ENCODE measurements at regions not wholly inside any gene's neighbourhood (a gene's known extent, or its start where the extent isn't known, plus 50 kb on each side); places are given as distances from the start of the nearest gene placed in this dataset.
"Not testable (repeated sequence)": the region's sequence is repeated elsewhere in the genome, so short reads cannot be mapped to it uniquely, and the experiment has no call there.

DNA sequence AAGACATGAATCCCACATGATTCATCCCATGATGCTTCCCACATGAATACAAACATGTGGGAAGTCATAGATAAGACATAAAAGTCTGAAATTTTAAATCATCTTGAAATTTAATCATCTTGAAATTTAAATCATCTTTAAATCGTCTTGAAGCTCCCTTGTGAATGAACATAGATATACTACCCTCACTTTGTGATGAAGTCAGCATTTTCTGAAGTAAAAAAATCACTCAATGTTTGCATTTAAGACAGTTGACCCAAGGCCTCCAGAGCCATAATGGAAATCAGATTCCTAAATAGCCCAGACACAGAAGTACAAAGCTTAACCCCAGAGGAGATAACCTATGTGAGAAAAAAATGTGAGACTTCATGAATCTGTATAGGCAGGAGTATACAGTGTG lies 279.4 kb downstream of the ZBBX start:
- no peak for DNase-seq

GRCh38 chr3:167100200-167100599 lies 279.9 kb downstream of the ZBBX start:
- DNase-seq, result no peak

- no peak for DNase-seq
These were observed 284.1 kb downstream of the ZBBX start for GRCh38 chr3:167095976-167096375.

DNA sequence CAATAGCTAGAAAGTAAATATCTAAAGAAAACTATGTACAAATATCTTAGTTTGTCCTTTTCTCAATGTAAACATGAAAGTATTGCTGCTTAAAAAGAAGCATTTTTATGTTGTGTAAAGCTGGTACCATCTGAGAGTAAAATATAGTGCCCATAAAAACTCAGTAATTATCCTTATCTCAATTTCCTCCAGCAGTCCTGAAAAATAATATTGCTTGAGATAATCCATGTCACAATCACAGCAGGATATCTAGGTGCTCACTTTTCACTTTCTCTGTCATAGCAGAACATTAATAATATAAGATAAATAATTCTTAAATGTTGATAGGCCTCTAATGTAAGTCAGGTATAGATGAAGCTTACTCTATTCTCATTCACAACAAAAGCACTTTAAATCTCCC lies 285.5 kb downstream of the ZBBX start:
- no peak for DNase-seq

- no peak for DNase-seq
These were observed 288.9 kb downstream of the ZBBX start for GRCh38 chr3:167091226-167091625.

- no peak for DNase-seq
These were observed 295.6 kb downstream of the ZBBX start for GRCh38 chr3:167084545-167084944.

- no peak for DNase-seq
These were observed 302.0 kb downstream of the ZBBX start for GRCh38 chr3:167078070-167078622.

- no peak for DNase-seq
These were observed 312.3 kb downstream of the ZBBX start for GRCh38 chr3:167067787-167068161.

- no peak for DNase-seq
These were observed 312.9 kb downstream of the ZBBX start for GRCh38 chr3:167066977-167067786.

GRCh38 chr3:167057581-167057980 lies 322.5 kb downstream of the ZBBX start:
- no peak for DNase-seq

DNA sequence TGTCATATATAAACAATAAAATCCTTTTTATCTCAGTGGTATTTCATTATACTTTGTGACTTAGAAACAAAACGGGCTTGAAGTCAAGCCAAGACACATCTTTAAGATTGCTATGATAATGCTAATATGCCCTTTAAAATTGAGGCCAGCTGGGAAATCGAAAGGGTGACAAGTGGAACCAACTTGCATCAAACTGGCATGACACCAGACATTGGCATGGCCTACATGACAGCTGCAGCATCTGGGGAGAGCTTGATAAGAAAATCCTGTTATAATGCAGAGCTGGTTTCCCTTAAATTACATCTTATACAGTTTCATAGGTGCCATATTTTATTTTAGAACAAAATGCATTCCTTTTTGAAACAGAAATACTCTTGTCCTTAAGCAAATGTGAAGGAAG lies 325.2 kb downstream of the ZBBX start:
- no peak for DNase-seq

GRCh38 chr3:167051421-167051820 lies 328.7 kb downstream of the ZBBX start:
- DNase-seq, result no peak

- no peak for DNase-seq
These were observed 346.2 kb downstream of the ZBBX start for GRCh38 chr3:167033866-167034265.

DNA sequence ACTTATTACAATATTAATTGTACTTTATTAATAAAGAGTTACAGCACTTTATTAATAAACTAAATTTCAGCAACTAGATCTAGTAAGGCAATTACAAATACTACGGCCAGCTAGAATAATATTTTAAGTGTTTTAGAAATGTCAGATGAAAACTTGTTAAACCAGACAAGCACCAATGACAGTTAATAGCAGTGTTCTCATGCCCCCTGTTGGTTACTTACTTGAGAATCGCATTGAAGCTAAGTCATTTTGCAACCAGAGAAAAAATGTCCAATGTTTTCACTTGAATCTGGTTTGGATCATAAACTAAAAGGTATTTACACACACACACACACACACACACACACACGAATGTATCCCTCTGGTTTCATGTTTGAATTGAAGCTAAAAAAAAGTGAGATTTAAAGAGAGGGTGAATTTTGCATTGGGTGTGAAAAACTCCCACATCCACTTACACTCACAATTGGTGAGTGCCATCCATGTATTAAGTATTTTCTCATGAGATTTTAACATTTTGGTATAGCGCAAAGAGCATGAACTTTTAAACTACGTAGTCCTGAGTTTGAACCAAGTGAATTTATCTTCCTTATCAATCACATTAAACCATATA lies 347.7 kb downstream of the ZBBX start:
- DNase-seq, result peak; percentile 27

GRCh38 chr3:167031364-167032049 lies 348.6 kb downstream of the ZBBX start:
- no peak for DNase-seq

GRCh38 chr3:167030082-167030725 lies 349.9 kb downstream of the ZBBX start:
- no peak for DNase-seq

DNA sequence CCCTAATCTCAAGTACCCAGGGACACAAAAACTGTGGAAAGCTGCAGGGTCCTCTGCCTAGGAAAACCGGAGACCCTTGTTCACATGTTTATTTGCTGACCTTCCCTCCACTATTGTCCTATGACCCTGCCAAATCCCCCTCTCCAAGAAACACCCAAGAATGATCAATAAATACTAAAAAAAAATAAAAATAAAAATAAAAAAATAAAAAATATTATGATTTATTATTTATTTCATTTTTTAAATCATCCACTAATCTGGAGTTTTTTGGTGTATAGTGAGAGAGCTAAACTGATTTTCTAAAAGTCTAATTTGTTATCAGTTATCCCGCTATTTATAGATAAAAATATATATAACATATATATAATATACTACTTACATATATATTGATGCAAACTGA lies 360.6 kb downstream of the ZBBX start:
- not testable (repeated sequence) for DNase-seq

- not testable (repeated sequence) for DNase-seq
These were observed 361.4 kb downstream of the ZBBX start for GRCh38 chr3:167018591-167019111.

- DNase-seq, result no peak
These were observed 367.4 kb downstream of the ZBBX start for GRCh38 chr3:167012691-167013090.

DNA sequence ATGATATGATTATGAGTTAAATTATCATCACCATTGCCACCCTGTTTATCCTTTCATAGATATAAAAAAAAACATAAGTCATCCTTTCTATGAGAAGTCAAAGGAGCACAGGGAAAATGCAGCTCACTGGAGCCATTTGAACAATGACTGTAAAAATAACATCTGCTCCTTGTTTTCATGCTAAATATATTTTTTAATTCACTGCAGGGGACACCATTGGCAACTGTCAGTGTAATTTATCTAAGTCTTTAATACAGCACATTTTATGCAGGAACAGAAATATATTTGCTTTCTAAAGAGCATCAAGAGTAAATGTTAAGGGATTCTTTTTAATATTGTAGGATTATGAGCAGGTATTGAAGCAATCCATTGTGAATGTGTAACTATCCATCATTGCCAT lies 371.3 kb downstream of the ZBBX start:
- DNase-seq, result no peak

- DNase-seq, result no peak
These were observed 378.7 kb downstream of the ZBBX start for GRCh38 chr3:167001374-167001773.

- no peak for DNase-seq
These were observed 387.0 kb downstream of the ZBBX start for GRCh38 chr3:166993015-166993630.

DNA sequence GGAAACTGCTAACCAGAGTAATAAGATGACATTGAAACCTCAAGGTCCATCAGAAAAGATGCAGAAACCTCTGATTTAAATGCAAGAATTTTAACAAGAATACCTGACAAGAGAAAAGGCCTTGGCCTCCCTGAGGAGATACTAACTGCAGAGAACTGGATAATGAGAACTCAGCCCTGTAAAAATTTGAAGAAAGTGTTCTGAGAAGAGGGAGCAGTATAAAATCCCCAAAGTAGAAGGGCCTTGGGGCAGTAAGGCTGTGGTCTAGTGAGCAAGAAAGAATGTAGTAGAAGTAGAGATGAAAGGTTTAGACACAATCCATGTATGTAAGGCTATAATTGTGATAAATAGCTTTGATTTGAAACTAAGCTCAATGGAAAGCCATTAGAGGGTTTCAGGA lies 394.1 kb downstream of the ZBBX start:
- no peak for DNase-seq
